GM12875 (cell line): ENCODE measurements at regions not wholly inside any gene's neighbourhood (a gene's known extent, or its start where the extent isn't known, plus 50 kb on each side); places are given as distances from the start of the nearest gene placed in this dataset.
"Not testable (repeated sequence)": the region's sequence is repeated elsewhere in the genome, so short reads cannot be mapped to it uniquely, and the experiment has no call there.

Experiments used
- H3K4me3 ChIP-seq: one replicate; pipeline ENCODE4 v1.5.1; 2011; ENCODE audit warnings: low read depth, low read length, control low read depth
- CTCF ChIP-seq: IDR thresholded peaks from 2 replicates; pipeline ENCODE4 v1.5.1; 2011; ENCODE audit warnings: low read depth, mild to moderate bottlenecking, control low read depth, inconsistent platforms, low read length, moderate library complexity, borderline replicate concordance; ENCODE audit not compliant: insufficient read depth

DNA sequence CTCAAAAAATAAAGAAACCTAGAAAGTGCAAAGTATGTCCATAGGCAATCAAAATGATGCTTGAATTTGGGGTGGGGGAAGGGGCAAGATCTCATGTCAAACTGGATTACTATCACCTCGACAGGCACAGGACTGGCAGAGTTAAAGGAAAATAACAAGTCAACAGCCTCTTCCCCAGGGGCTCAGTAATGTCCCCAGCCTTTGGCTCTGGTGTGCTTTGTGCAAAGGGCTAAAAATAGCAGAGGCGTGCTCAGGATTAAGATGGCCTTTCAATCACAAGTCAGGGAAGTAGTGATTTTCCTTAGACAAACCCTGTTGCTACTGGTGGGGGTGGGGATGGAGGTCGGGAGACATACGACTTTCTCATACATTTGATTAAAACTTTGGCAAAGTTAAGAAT is 63.5 kb upstream of the OLIG2 start:
- H3K4me3 ChIP-seq: no peak overlapping the region
- TF ChIP-seq CTCF: no peak

DNA sequence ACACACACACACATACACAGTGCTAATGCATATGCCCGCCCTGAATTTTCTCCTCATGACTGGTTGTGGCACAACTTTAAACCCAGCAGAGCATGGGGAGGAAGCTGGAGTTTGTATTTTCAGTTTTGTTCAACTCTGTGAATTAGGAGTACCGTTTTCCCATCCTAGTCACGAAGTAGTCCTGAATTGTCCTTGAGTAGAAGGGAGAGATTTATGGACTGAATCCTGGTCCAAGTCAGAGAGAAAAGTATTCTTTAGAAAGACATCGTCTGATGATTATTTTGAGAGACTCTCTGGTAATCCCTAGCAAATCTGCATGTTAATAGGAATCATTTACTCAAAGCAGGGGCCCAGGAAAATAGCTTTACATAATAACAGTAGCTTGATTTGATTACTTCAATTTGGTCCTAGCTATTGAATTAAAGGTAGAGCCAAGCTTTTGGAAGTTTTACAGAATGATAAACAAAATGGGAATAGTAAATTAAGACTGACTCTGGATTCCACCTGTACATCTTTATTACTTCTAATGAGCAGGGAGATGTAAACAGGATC is 60.5 kb upstream of the OLIG2 start:
- TF ChIP-seq CTCF: no peak
- H3K4me3 ChIP-seq: no peak overlapping the region

DNA sequence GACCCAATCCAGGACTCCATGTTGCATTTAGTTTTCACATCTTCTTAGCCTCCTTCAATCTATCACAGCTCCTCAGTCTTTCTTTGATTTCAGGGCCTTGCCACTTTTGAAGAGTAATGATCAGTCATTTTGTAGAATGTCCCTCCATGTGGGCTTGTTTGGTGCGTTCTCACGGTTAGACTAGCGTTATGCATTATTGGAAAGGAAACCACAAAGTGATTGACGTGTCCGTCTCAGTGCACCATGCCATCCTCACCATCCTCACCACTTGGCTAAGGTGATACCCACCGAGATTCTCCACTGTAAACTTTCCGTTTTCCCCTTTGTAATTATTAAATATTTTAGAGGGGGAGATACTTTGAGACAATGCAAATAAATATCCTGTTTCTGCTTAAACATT is 59.6 kb upstream of the OLIG2 start:
- no peak overlapping the region for H3K4me3 ChIP-seq
- TF ChIP-seq CTCF: no peak

DNA sequence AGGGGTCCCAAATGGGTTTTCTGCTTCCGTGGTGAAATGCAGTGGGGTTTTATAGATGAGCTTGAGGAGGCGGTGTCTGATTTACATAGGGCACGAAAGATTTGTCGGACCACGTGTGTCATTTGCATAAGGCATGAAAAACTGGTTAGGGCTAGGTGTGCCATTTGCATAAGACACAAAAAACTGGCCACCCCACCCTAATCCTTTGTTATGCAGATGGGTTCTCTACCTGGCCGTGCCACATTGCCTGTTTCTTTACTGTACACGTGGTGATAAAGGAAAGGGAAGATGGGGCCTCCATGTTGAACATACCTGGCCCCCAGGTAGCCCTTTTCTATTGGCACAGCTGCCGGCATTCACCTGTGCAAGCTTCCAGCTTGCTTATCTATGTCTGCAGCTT is 57.6 kb upstream of the OLIG2 start:
- not testable (repeated sequence) for H3K4me3 ChIP-seq

DNA sequence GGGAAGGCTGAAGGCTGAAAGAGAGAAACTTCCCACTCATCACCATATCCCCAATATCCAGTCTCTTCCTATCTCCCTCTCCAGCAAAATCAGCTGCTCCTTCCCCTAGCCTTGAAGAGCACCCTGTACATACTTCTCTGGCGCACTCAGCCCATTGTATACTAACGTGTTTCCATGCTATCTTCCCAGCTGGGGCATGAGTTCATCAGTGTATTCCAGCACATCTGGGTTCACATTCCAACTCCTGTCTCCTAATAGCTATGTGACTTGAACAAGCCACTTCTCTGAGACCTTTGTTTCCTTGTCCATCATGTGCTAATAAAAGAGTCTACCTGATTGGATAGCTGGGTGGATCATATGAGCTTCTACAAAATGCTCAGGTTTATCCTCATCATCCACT is 51.1 kb upstream of the OLIG2 start:
- TF ChIP-seq CTCF: no peak
- H3K4me3 ChIP-seq: no peak overlapping the region

DNA sequence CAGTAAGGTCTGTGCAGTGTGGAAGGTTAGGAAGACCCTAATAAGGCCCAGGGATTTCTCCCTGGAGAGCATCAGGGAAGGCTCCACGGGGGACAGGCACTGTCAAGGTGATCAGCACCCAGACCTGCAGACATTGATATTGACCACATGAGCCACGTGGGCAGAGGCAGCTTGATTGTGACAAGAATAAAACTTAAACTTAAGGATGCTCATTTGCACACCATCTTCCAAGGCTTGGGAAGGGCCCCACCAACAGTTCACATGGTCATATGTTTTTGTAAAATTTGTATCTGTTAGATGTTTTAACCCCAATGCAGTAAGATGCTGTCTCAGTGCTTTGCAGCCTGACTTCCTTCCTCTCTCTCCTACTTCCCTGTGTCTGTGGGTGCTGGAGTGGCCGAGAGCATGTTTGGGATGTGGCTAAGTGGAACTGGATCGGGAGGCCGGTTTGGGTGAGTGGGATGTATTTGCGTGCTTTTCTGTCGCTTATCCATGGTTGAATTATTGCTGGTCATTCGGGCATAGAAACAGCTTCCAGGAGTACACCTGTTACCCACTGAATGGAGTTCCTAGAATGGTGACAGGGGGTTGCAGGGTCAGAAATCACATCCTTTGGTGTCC is 49.8 kb upstream of the OLIG2 start:
- TF ChIP-seq CTCF: no peak
- H3K4me3 ChIP-seq: no peak overlapping the region
